Upper lobe of left lung (tissue), 6 donors: ENCODE measurements at regions not wholly inside any gene's neighbourhood (a gene's known extent, or its start where the extent isn't known, plus 50 kb on each side); places are given as distances from the start of the nearest gene placed in this dataset.

Source experiments
- ATAC-seq, 2 donors: fragments of 200-7000 bp; cut with Tn5 transposase; one replicate each; pipeline ENCODE4 v1.9.1; 2022; ENCODE audit warnings: mild to moderate bottlenecking in 2 of 2, moderate library complexity in 2 of 2; ENCODE audit not compliant: low FRiP score in 2 of 2
- DNase-seq, 2 donors: peaks; one replicate each; pipeline ENCODE4 v3.0.0-alpha.2; 2019 to 2020
- H3K27ac ChIP-seq, 4 donors: fragments of 200-600 bp; sonication (generic); one replicate each; pipeline ENCODE4 v1.5.1; 2016 to 2019
- H3K27me3 ChIP-seq, 4 donors: fragments of 200-600 bp; sonication (generic); one replicate each; pipeline ENCODE4 v1.5.1; 2017 to 2019
- H3K36me3 ChIP-seq, 4 donors: fragments of 200-600 bp; sonication (generic); one replicate each; pipeline ENCODE4 v1.5.1; 2016 to 2019
- H3K4me1 ChIP-seq, 4 donors: fragments of 200-600 bp; sonication (generic); one replicate each; pipeline ENCODE4 v1.5.1; 2018 to 2019
- H3K4me3 ChIP-seq, 4 donors: fragments of 200-600 bp; sonication (generic); one replicate each; pipeline ENCODE4 v1.5.1; 2017 to 2019; ENCODE audit warnings: mild to moderate bottlenecking in 2 of 4, moderate library complexity in 1 of 4
- H3K9me3 ChIP-seq, 4 donors: fragments of 200-600 bp; sonication (generic); one replicate each; pipeline ENCODE4 v1.5.1; 2018 to 2019
- EP300 ChIP-seq, 4 donors: sonication (generic); formaldehyde crosslinking; IDR thresholded peaks; one replicate each; pipeline ENCODE4 v1.5.1; 2017; ENCODE audit warnings: antibody characterized with exemption in 4 of 4, control low read depth in 2 of 4
- POLR2A ChIP-seq, 4 donors: fragments of 450-650 bp; IDR thresholded peaks; one replicate each; pipeline ENCODE4 v1.5.1; 2016 to 2017; ENCODE audit warnings: antibody characterized with exemption in 4 of 4, mild to moderate bottlenecking in 2 of 4
- POLR2AphosphoS5 ChIP-seq, 2 donors: sonication (generic); formaldehyde crosslinking; IDR thresholded peaks; one replicate each; pipeline ENCODE4 v1.5.1; 2017; ENCODE audit warnings: antibody characterized with exemption in 2 of 2
- WGBS, 2 donors: methylation state at CpG; one replicate each; pipeline ENCODE4 v1.1.5; 2017 to 2018; 5-methylcytosine and 5-hydroxymethylcytosine counted together
- TF ChIP-seq, protein P1 (sequence below), 6 experiments: fragments of 450-650 bp in 4 of 6; fragments of 200-600 bp in 2 of 6; sonication (generic) in 2 of 6; IDR thresholded peaks; one replicate each; pipeline ENCODE4 v1.5.1; 2016 to 2019; ENCODE audit warnings: antibody characterized with exemption in 6 of 6
- donor health status: DM: no; HTN: no; CAD: no; lungs with moderate emphysema.
- donor health status: DM: no; HTN: yes; CAD: no; lungs with severe emphysema.

DNA sequence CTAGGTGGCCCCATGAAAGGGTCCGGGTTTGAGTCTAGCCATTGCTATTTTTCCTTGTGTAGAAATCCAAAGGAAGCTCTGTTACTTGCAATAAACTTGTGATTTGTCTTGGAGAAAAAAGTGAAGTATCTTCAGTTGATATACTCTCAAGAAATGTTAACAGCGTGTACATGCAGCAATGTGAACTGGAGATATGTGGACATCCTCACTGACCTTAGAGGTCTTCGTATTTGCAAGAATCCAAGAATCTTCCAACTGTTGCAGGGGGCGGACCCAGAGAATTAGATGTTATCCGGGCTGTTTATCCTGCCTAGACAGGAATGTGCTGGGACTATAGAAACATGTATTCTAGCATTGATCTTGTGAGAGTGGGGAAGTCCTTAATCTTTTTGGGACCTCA, 187.6 kb downstream of the KCNS3 start:
- H3K4me3 ChIP-seq, result no peak overlapping the region
- no peaks in the 10 kb centered on the region for H3K36me3 ChIP-seq
- TF ChIP-seq POLR2A (IDR thresholded peaks at IDR 0.05) (no peak), POLR2AphosphoS5 (IDR thresholded peaks at IDR 0.05) (no peak), EP300 (IDR thresholded peaks at IDR 0.05) (no peak)
- TF ChIP-seq, protein P1, sequence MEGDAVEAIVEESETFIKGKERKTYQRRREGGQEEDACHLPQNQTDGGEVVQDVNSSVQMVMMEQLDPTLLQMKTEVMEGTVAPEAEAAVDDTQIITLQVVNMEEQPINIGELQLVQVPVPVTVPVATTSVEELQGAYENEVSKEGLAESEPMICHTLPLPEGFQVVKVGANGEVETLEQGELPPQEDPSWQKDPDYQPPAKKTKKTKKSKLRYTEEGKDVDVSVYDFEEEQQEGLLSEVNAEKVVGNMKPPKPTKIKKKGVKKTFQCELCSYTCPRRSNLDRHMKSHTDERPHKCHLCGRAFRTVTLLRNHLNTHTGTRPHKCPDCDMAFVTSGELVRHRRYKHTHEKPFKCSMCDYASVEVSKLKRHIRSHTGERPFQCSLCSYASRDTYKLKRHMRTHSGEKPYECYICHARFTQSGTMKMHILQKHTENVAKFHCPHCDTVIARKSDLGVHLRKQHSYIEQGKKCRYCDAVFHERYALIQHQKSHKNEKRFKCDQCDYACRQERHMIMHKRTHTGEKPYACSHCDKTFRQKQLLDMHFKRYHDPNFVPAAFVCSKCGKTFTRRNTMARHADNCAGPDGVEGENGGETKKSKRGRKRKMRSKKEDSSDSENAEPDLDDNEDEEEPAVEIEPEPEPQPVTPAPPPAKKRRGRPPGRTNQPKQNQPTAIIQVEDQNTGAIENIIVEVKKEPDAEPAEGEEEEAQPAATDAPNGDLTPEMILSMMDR (IDR thresholded peaks at IDR 0.05), result no peak
- DNase-seq (no peak), ATAC-seq (peak in 1 of 2 donors; percentile 7)
- H3K27ac ChIP-seq, result peak overlapping the region in 1 of 4 donors; percentile 15
- no peaks in the 10 kb centered on the region for H3K27me3 ChIP-seq
- H3K9me3 ChIP-seq, result no peaks in the 10 kb centered on the region
- peaks cover 0 to 2% (median 0%) of the 10 kb centered on the region in 4 donors for H3K4me1 ChIP-seq
- WGBS, 2 donors, result 65 to 78% methylated on average over 5 of the region's 5 CpGs

DNA sequence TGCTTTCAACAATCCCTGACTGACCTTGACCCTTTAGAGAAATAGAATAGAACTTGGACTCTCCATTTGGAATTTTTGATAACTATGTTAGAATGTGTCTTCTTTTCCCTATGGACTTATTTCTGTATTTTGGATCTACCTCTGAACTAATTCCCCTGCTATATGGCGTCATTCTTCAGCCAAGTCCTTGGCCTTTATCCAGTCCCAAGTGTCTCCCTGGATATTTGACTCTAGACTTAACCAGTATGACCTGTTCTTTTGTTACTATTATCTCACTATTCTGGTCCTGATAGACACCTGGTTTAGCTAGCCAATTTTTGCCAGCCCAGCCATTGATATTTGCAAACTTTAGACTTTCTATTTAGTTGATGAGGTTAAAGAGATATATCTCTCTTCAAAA, 186.8 kb downstream of the KCNS3 start:
- Histone ChIP-seq H3K4me3 (no peak overlapping the region), H3K4me1 (peaks cover 0 to 2% (median 0%) of the 10 kb centered on the region in 4 donors), H3K27ac (peak overlapping the region in 1 of 4 donors; percentile 8), H3K27me3 (no peaks in the 10 kb centered on the region), H3K9me3 (no peaks in the 10 kb centered on the region), H3K36me3 (no peaks in the 10 kb centered on the region)
- ATAC-seq (no peak), DNase-seq (no peak)
- no peak for TF ChIP-seq POLR2A (IDR thresholded peaks at IDR 0.05)
- TF ChIP-seq, protein P1 (IDR thresholded peaks at IDR 0.05), result no peak
- TF ChIP-seq POLR2AphosphoS5 (IDR thresholded peaks at IDR 0.05), result no peak
- no peak for TF ChIP-seq EP300 (IDR thresholded peaks at IDR 0.05)
- WGBS, 2 donors, result 53 to 54% methylated on average over 1 of the region's 1 CpG

GRCh38 chr2:18063826-18064470, 185.5 kb downstream of the KCNS3 start:
- TF ChIP-seq EP300 (IDR thresholded peaks at IDR 0.05) (no peak), POLR2A (IDR thresholded peaks at IDR 0.05) (no peak)
- TF ChIP-seq, protein P1 (IDR thresholded peaks at IDR 0.05), result no peak
- Histone ChIP-seq H3K9me3 (no peaks in the 10 kb centered on the region), H3K4me1 (peaks cover 0 to 2% (median 0%) of the 10 kb centered on the region in 4 donors), H3K27me3 (no peaks in the 10 kb centered on the region), H3K27ac (peak overlapping the region in 3 of 4 donors; percentile 14 to 56 (median 14)), H3K36me3 (no peaks in the 10 kb centered on the region), H3K4me3 (no peak overlapping the region)
- DNase-seq (no peak), ATAC-seq (no peak)
- WGBS, 2 donors, result 74 to 78% methylated on average over 4 of the region's 4 CpGs

- Histone ChIP-seq H3K36me3 (no peaks in the 10 kb centered on the region), H3K4me1 (peaks cover 0 to 2% (median 0%) of the 10 kb centered on the region in 4 donors), H3K27ac (peak overlapping the region in 2 of 4 donors; percentile 19 to 56), H3K27me3 (no peaks in the 10 kb centered on the region), H3K9me3 (no peaks in the 10 kb centered on the region), H3K4me3 (no peak overlapping the region)
- TF ChIP-seq, protein P1 (IDR thresholded peaks at IDR 0.05), result no peak
- DNase-seq, result no peak
- 40 to 42% methylated on average over 3 to 5 of the region's 5 CpGs for WGBS, 2 donors
- ATAC-seq, result peak in 1 of 2 donors; percentile 33
Measured at GRCh38 chr2:18062892-18063291, 184.4 kb downstream of the KCNS3 start.

- Histone ChIP-seq H3K9me3 (no peaks in the 10 kb centered on the region), H3K4me1 (peaks cover 0 to 2% (median 0%) of the 10 kb centered on the region in 4 donors), H3K36me3 (no peaks in the 10 kb centered on the region), H3K27ac (no peak overlapping the region), H3K27me3 (no peaks in the 10 kb centered on the region), H3K4me3 (no peak overlapping the region)
- ATAC-seq (no peak), DNase-seq (no peak)
- 78 to 84% methylated on average over 1 of the region's 1 CpG for WGBS, 2 donors
- TF ChIP-seq, protein P1 (IDR thresholded peaks at IDR 0.05), result no peak
- TF ChIP-seq POLR2AphosphoS5 (IDR thresholded peaks at IDR 0.05) (no peak), EP300 (IDR thresholded peaks at IDR 0.05) (no peak), POLR2A (IDR thresholded peaks at IDR 0.05) (no peak)
Measured at GRCh38 chr2:18061717-18062116, 183.2 kb downstream of the KCNS3 start.
